Ishikawa (cell line): ENCODE measurements at regions not wholly inside any gene's neighbourhood (a gene's known extent, or its start where the extent isn't known, plus 50 kb on each side); places are given as distances from the start of the nearest gene placed in this dataset.

Experiments
- CEBPB ChIP-seq: IDR thresholded peaks from 2 replicates; pipeline ENCODE4 v1.6.1; 2012
- CREB1 ChIP-seq: IDR thresholded peaks from 2 replicates; pipeline ENCODE4 v1.6.1; 2012; ENCODE audit warnings: low read depth
- EP300 ChIP-seq: IDR thresholded peaks from 2 replicates; pipeline ENCODE4 v1.6.1; 2012; ENCODE audit warnings: borderline replicate concordance
- FOXM1 ChIP-seq: IDR thresholded peaks from 2 replicates; pipeline ENCODE4 v1.6.1; 2012; ENCODE audit warnings: low read depth, borderline replicate concordance
- NFIC ChIP-seq: IDR thresholded peaks from 2 replicates; pipeline ENCODE4 v1.6.1; 2012
- RAD21 ChIP-seq: IDR thresholded peaks from 2 replicates; pipeline ENCODE4 v1.6.1; 2012; ENCODE audit warnings: low read depth
- REST ChIP-seq: IDR thresholded peaks from 2 replicates; pipeline ENCODE4 v1.6.1; 2012; ENCODE audit warnings: low read depth, mild to moderate bottlenecking
- TAF1 ChIP-seq: IDR thresholded peaks from 2 replicates; pipeline ENCODE4 v1.6.1; 2012; ENCODE audit warnings: low read depth, mild to moderate bottlenecking
- TCF12 ChIP-seq: IDR thresholded peaks from 2 replicates; pipeline ENCODE4 v1.6.1; 2012; ENCODE audit warnings: low read depth
- TEAD4 ChIP-seq: IDR thresholded peaks from 2 replicates; pipeline ENCODE4 v1.6.1; 2012
- ZBTB7A ChIP-seq: IDR thresholded peaks from 2 replicates; pipeline ENCODE4 v1.6.1; 2012; ENCODE audit warnings: low read depth

GRCh38 chr18:60075477-60075876 is 175.7 kb downstream of the PMAIP1 start:
- no peak for TF ChIP-seq FOXM1
- TF ChIP-seq CEBPB = no peak
- TF ChIP-seq RAD21 = no peak
- no peak for TF ChIP-seq NFIC
- no peak for TF ChIP-seq ZBTB7A
- TF ChIP-seq TEAD4 = no peak
- no peak for TF ChIP-seq TCF12
- no peak for TF ChIP-seq EP300
- no peak for TF ChIP-seq TAF1
- TF ChIP-seq CREB1 = no peak
- no peak for TF ChIP-seq REST
